K562 (cell line): ENCODE measurements at regions not wholly inside any gene's neighbourhood (a gene's known extent, or its start where the extent isn't known, plus 50 kb on each side); places are given as distances from the start of the nearest gene placed in this dataset.

Source experiments
- ATAC-seq: fragments of 200-7000 bp; cut with Tn5 transposase; 3 replicates; pipeline ENCODE4 v1.9.1; 2020; ENCODE audit warnings: moderate library complexity
- BruUV-seq: library from RNA; stranded (reverse); fragments of 400-500 nt; replicated peaks from 2 replicates; lab custom pipeline; 2021; lab: Mats Ljungman, UMichigan
- CTCF ChIA-PET: fragments of 300-600 bp; formaldehyde crosslinking; extraction: SDS; loops from one replicate; lab custom pipeline; 2021; ENCODE audit warnings: low intra/inter-chr PET ratio; lab: Yijun Ruan, JAX
- POLR2A ChIA-PET: fragments of 300-600, 350-650 bp; sonication (Branson Sonifier 250); formaldehyde crosslinking; extraction: SDS; loops from one replicate; lab custom pipeline; 2021; ENCODE audit warnings: antibody characterized with exemption, inconsistent platforms; lab: Yijun Ruan, JAX
- DNase-seq, 4 experiments: peaks; one replicate each; pipeline versions ENCODE4 v3.0.0 to v3.0.0-alpha.2; 2011 to 2018; ENCODE audit warnings: low spot score in 3 of 4, mixed read lengths in 3 of 4; ENCODE audit errors: extremely low read depth in 1 of 4
- FAIRE-seq: peaks from 2 replicates; lab custom pipeline; 2011; peaks lifted over from hg19 to GRCh38; lab: Jason Lieb, UNC
- H2AFZ ChIP-seq: 2 replicates; pipeline ENCODE4 v1.6.0; 2011; ENCODE audit warnings: low read depth, low read length, control low read depth, inconsistent platforms
- H3K27ac ChIP-seq: fragments of 200-600 bp; 3 replicates; pipeline ENCODE4 v1.8.0; 2011; ENCODE audit warnings: low read depth, mild to moderate bottlenecking, control low read depth, inconsistent platforms, low read length, moderate library complexity, mixed read lengths; ENCODE audit errors: extremely low read depth
- H3K27me3 ChIP-seq, 2 experiments: fragments of 300-600 bp in 1 of 2; 2 replicates in 1 of 2; 3 replicates in 1 of 2; pipeline versions ENCODE4 v1.6.0 to v1.8.0; 2011; ENCODE audit warnings: inconsistent platforms in 2 of 2, low read length in 2 of 2, mild to moderate bottlenecking in 1 of 2, mixed read lengths in 1 of 2, moderate library complexity in 1 of 2; ENCODE audit not compliant: control insufficient read depth in 2 of 2, insufficient read depth in 2 of 2
- H3K36me3 ChIP-seq: fragments of 300-600 bp; 3 replicates; pipeline ENCODE4 v1.8.0; 2011; ENCODE audit warnings: mild to moderate bottlenecking, low read length, inconsistent platforms; ENCODE audit not compliant: control insufficient read depth, insufficient read depth
- H3K4me1 ChIP-seq, 2 experiments: fragments of 200-600 bp in 1 of 2; replicated peaks in 1 of 2; 2 replicates in 1 of 2; 3 replicates in 1 of 2; pipeline versions ENCODE4 v1.5.1 to v1.8.0; 2011; ENCODE audit warnings: inconsistent platforms in 2 of 2, low read length in 2 of 2, mild to moderate bottlenecking in 1 of 2, mixed read lengths in 1 of 2, moderate library complexity in 1 of 2; ENCODE audit not compliant: control insufficient read depth in 2 of 2, insufficient read depth in 2 of 2
- H3K4me2 ChIP-seq: 2 replicates; pipeline ENCODE4 v1.6.1; 2011; ENCODE audit warnings: low read length, control low read depth, inconsistent platforms, mixed read lengths; ENCODE audit not compliant: insufficient read depth
- H3K4me3 ChIP-seq: fragments of 200-600 bp; sonication (generic), shearing (Covaris generic); 2 replicates; pipeline ENCODE4 v1.5.1; 2016; ENCODE audit warnings: control low read depth, inconsistent platforms
- H3K79me2 ChIP-seq: fragments of 200-600 bp; 3 replicates; pipeline ENCODE4 v1.8.0; 2011; ENCODE audit warnings: low read length, inconsistent platforms; ENCODE audit not compliant: control insufficient read depth, insufficient read depth
- H3K9ac ChIP-seq, 2 experiments: 2 replicates each; pipeline versions ENCODE4 v1.6.0 to v1.6.1; 2011; ENCODE audit warnings: low read depth in 2 of 2, low read length in 2 of 2, control low read depth in 1 of 2, inconsistent platforms in 1 of 2, mild to moderate bottlenecking in 1 of 2, mixed read lengths in 1 of 2; ENCODE audit not compliant: insufficient read depth in 1 of 2
- H3K9me1 ChIP-seq: one replicate; pipeline ENCODE4 v1.6.0; 2011; ENCODE audit warnings: inconsistent platforms, mild to moderate bottlenecking, low read length, moderate library complexity; ENCODE audit not compliant: control insufficient read depth, insufficient read depth
- H3K9me3 ChIP-seq: replicated peaks from 2 replicates; pipeline ENCODE4 v1.5.1; 2011; ENCODE audit warnings: low read depth, low read length, inconsistent platforms; ENCODE audit not compliant: control insufficient read depth, insufficient read depth
- H4K20me1 ChIP-seq: replicated peaks from 2 replicates; pipeline ENCODE4 v1.6.1; 2011; ENCODE audit warnings: low read length, inconsistent platforms, mixed read lengths; ENCODE audit not compliant: control insufficient read depth, insufficient read depth
- BCL6 ChIP-seq: fragments of 250-450 bp; sonication (Bioruptor Pico); IDR thresholded peaks from 2 replicates; pipeline ENCODE4 v1.4.0; 2020
- CHAMP1 ChIP-seq: fragments of 450-650 bp; IDR thresholded peaks from 2 replicates; pipeline ENCODE4 v1.6.1; 2016; ENCODE audit warnings: mild to moderate bottlenecking
- FOXJ3 ChIP-seq: sonication (generic); formaldehyde crosslinking; IDR thresholded peaks from 2 replicates; pipeline ENCODE4 v1.4.0; 2020; ENCODE audit warnings: mild to moderate bottlenecking, missing genetic modification reagents
- MTA1 ChIP-seq: fragments of 450-650 bp; IDR thresholded peaks from 2 replicates; pipeline ENCODE4 v1.6.1; 2017; ENCODE audit warnings: borderline replicate concordance
- NFIC ChIP-seq: fragments of 450-650 bp; IDR thresholded peaks from 2 replicates; pipeline ENCODE4 v1.6.1; 2017; ENCODE audit warnings: mild to moderate bottlenecking, inconsistent platforms
- ZNF212 ChIP-seq: fragments of 450-650 bp; formaldehyde crosslinking; IDR thresholded peaks from 2 replicates; pipeline ENCODE4 v1.4.0; 2020; ENCODE audit warnings: mild to moderate bottlenecking
- WGBS: fragments of 100-300 bp; shearing (Covaris generic); methylation state at CpG from one replicate; pipeline ENCODE4 v1.1.6; 2016; ENCODE audit warnings: low coverage, mixed read lengths; ENCODE audit not compliant: insufficient coverage; ENCODE audit errors: missing lambda C conversion rate; 5-methylcytosine and 5-hydroxymethylcytosine counted together
- in situ Hi-C: fragments of 300-500 bp; cut with MboI; formaldehyde crosslinking; loops from 4 replicates; pipeline ENCODE4 v1.15.0; 2018; ENCODE audit warnings: inconsistent platforms, mixed read lengths
- intact Hi-C: fragments of 100-400 bp; cut with micrococcal nuclease; formaldehyde crosslinking; loops from 2 replicates; pipeline ENCODE4 v1.14.2; 2022

DNA sequence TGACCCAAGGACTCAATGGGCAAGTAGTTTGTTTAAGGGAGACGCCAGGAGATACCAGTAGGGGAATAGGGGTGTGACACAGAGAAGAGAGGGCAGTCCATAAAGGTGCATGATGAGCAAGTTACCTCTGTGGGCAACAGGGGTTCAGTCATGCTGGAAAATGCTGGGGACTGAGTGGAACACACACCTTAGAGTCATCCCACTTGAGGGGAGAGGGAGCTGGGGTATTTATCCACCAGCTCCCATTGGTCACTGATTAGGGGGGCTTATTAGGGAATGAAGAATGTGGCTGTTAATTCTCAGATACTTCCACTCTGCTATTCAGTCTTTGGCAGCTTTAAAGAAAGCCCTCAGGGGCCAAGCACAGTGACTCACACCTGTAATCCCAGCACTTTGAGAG, 67.5 kb upstream of the MRI1 start:
- no TSS peak for BruUV-seq
- no peak for DNase-seq
- Histone ChIP-seq H3K4me3 (no peak overlapping the region), H3K9me1 (no peaks in the 10 kb centered on the region), H2AFZ (no peak overlapping the region), H3K36me3 (no peaks in the 10 kb centered on the region), H3K9ac (no peak overlapping the region), H3K9me3 (peaks cover 3% of the 10 kb centered on the region; the same call in 1 of the 2 replicates), H3K27me3 (peaks cover 17 to 51% of the 10 kb centered on the region in 2 experiments; a peak in 4 of 5 replicates), H3K79me2 (no peaks in the 10 kb centered on the region), H3K27ac (no peak overlapping the region), H4K20me1 (no peaks in the 10 kb centered on the region), H3K4me1 (no peaks in the 10 kb centered on the region), H3K4me2 (no peak overlapping the region)
- ChIA-PET CTCF (no interaction called here), POLR2A (interaction anchor here (1.1 to 1.2 kb wide), 2 partner anchors 9 to 14 kb away, joined by 3 to 4 read pairs; no protein-coding TSS in a partner anchor)
- intact Hi-C loops: no loop called here
- in situ Hi-C loops: no loop called here
- ATAC-seq: no peak
- WGBS: 9% methylated on average over 1 of the region's 1 CpG
- TF ChIP-seq CHAMP1: no peak
- TF ChIP-seq MTA1: no peak
- no peak for TF ChIP-seq FOXJ3
- no peak for TF ChIP-seq NFIC
- TF ChIP-seq ZNF212 (CRISPR knock-in tag): no peak
- TF ChIP-seq BCL6: no peak
- FAIRE-seq: no peak
